GM18517 (cell line): ENCODE measurements at regions not wholly inside any gene's neighbourhood (a gene's known extent, or its start where the extent isn't known, plus 50 kb on each side); places are given as distances from the start of the nearest gene placed in this dataset.

Source experiments
- ATAC-seq: cut with Tn5 transposase; IDR thresholded peaks from one replicate; pipeline ENCODE4 v1.9.1; 2021; ENCODE audit warnings: mild to moderate bottlenecking, moderate library complexity; ENCODE audit not compliant: unreplicated experiment

DNA sequence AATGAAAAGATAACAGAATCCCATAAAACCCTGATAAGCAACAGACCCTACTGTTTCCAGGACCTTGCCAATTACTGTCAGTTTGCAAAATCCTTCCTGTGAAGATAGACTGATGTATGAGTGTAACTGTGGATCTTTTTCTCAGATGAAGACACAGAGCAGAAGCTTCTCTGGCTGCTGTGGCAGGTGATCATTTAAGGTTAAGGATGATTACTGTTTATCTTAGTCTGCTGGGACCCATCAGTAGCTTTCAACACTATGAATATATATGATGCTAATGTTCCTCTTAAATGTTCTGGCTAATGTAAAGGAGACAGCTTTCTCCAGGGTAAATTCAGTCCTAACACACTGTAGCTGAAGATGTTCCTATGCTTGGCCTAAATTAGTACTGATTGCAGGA, 56.0 kb upstream of the CTTNBP2 start:
- no peak for ATAC-seq

DNA sequence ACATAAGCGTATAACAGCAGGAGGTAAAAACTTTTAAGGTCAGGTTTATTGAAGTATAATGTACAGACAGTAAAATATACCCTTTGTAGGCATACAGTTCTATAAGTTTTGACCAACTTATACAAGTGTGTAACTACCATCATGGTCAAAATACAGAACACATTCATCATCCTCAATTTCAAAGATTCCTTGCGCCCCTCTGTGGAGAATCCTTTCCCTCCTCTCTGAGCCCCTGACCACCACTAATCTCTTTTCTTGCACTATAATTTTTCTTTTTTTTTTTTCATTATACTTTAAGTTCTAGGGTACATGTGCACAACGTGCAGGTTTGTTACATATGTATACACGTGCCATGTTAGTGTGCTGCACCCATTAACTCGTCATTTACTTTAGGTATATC, 58.1 kb upstream of the CTTNBP2 start:
- ATAC-seq: no peak

DNA sequence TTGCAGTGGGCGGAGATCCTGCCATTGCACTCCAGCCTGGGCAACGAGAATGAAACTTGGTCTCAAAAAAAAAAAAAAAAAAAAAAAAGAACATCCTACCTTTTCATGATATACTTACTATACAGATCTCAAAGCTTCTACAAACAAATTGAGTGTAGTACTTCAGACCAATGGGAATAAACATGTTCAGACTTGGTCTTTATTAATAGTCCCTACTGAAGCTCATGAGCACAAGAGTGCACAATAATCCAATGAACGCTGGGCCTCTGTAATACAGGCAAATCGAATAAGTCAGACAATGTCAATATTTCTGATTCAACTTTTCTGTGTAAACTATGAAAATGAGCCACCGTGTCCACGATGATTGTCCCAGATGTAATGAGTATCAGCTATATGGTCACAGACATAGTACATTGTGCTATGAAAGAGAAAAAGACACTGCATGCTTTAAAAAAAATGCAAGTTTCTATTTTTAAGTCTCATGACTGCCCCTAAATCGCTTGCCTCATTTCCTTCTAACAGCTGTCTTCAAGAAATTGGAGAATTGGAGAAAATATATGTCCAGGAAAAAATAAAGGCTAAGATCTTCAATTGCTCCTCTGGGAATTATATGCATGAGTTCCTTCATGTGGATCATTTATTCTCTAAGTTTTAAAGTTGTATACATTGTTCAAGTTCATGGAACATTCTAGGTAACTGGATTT, 64.0 kb upstream of the CTTNBP2 start:
- ATAC-seq: no peak

DNA sequence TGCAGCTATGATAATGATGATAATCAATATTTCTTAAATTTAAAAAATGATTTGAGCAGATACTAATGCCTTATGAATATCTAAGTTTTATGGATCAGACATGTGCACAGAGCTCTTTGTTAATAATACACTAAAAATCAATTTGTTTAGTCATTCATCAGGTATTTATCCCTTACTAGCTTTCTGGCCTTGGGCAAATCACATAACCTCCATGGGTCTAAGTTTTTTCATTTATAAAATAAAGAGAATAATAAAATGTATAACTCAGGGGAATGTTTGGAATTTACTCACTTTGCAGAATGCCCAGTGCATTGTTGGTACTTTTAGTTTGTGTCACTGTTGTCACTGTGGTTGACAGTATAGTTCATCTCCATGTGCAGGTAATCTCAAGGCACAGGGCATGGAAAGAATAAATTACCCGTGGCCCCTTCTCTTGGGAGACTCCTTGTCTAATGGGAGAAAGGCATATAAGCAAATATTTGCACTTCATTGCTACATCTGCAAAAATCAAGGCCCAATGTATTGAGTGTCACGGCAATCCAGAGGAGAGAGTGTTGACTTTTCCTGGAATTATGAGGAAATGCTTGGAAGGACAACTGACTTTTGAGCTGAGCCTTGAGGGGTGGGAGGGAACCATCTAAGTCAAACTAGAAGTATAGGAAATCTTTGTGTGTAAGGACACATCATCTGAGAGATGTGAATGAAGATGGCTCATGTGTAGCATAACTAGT, 64.7 kb upstream of the CTTNBP2 start:
- ATAC-seq: no peak

DNA sequence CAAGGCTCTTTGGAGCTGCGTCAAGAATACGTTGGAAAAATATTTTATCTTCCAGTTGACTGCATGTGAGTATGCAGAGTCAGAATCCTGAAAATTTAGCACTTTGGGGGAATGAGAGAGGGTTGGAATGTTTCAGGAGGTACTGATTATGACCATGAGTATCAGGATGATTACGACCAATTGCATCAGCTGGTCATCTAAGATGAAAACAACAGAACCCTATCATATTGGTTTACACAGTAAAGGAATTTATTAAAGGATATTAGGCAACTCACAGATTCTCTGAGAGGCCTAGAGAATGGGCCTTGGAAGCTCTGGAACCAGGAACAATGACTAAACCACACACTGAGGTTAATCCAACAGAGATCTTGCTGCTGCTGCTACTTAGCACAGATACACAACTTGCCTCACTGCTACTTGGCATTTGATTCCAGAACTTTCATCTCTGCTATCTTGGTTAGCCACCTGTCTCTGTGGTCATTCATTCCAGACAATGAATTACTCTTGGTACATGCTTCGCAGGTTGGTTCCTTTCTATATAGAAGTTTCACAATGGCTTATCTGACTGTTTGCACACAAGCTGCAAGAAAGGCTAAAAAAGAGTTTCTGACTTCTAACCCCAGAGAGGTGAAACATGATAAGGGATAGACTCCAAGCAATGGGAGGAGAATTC, 68.0 kb upstream of the CTTNBP2 start:
- ATAC-seq: no peak

DNA sequence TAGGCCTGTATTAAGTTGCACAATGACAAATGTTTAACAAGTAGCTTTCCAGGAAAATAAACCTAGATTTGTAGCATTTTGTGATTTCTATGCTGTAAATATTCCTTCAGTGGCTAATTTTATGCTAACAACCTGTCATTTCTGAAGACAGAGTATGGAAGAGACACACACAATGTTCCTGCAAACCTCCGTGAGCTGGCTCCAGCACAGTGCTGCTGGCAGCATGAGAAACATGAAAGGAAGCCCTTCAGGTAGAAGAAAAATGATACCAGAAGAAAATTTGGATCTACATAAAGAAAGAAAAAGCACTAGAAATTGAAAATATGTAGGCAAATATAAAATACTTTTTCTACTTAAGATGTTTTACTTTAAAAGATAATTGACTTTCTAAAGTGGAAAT, 69.5 kb upstream of the CTTNBP2 start:
- no peak for ATAC-seq

DNA sequence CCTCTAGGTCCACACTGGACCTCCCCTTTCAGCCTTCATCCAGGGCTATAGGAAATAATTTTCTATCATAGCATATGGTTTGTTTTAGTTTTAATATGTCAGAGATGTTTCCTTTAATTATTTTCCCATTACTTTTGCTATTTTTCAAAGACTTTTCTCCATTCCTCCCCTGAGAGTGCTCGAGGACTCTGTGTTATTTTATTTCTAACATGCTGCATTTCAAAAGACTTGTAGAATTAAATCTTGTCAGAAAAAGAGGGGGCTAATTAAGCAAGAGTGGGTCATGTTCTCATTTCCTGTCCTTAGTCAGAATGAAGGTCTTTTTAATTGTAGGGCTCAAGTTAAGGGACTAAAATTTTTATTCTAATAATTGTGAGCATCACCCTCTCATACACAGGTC, 71.6 kb upstream of the CTTNBP2 start:
- ATAC-seq: no peak

DNA sequence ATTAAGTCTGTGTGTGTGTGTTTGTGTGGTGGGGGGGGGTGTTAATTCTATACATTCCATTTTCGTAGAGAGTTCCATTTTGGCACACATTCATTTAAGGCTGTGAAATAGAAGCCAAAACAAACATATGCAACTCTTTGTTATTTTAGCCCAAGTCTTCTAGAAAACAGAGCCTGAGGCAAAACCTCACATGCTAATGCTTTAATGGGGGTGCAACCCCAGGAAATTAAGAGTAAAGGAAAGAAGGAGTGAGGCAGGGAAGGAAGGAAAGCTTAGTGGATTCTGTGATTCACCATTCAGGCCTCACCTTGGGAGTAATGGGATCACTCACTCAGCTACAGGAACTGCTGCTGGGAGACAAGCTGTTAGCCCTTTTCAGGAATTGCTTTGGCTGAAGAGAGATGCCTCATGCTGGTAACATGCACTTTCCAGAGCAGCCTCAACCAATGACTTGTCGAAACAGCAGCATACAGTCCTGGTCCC, 73.0 kb upstream of the CTTNBP2 start:
- no peak for ATAC-seq

DNA sequence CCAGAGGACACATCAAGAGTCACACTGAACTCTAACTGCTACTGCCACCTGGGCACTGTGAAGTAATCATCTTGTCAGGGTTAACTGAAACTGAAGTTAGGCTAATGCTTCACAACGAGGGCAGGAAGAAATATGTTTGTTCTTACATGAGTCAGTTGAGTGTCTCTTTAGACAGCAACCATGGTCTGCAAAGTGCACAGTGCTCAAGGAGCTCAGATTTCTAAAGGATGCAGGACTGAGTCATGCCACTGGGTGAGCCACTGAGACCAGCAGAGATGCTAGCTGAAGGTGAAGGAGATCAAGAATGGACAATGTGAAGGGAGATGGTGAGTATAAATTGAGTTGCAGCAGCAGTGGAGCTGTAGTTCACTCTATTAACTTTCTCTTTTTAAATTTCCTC, 76.0 kb upstream of the CTTNBP2 start:
- no peak for ATAC-seq

DNA sequence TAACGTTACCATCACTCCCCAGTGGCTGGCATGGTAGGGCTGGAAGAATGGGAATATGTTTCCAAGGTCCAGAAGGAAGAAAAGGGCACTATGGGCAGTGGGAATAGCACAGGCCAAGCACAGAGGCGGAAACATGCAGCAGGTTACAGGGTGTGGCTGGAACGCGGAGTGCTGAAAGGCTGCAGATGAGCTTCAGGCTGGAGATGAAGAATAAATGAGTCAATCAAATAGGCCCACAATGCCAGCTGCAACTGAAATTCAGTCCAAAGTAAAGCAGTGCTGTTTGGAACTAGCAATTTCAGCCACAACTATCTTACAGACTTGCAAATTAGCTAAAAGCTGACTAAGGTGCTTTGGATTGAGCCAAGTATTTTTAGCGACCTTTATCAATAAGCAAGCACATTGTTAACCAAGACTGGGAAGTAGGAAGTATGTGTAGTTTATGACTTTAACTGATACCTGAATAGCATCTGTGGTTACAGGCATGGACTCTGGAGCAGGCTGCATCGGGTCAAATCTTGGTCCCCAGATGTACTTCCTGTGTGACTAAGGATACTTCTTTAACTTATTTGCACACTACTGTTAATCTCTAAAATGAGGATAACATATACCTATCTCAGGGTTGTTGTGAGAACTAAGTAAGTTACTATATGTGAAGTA, 77.5 kb upstream of the CTTNBP2 start:
- no peak for ATAC-seq

DNA sequence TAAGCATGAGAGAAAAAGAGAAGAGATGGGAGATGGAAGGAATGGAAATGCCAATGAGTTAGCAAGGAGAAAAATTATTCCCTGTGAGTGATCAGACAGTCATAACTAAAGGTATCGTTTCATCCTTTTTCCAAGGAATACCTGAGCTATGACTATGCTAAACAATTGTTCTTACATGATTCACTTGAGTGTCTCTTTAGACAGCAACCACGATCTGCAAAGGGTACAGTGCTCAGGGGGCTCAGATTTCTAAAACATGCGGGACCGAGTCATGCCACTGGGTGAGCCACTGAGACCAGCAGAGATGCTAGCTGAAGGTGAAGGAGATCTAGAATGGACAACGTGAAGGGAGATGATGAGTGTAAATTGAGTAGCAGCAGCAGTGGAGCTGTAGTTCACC, 78.0 kb upstream of the CTTNBP2 start:
- no peak for ATAC-seq

DNA sequence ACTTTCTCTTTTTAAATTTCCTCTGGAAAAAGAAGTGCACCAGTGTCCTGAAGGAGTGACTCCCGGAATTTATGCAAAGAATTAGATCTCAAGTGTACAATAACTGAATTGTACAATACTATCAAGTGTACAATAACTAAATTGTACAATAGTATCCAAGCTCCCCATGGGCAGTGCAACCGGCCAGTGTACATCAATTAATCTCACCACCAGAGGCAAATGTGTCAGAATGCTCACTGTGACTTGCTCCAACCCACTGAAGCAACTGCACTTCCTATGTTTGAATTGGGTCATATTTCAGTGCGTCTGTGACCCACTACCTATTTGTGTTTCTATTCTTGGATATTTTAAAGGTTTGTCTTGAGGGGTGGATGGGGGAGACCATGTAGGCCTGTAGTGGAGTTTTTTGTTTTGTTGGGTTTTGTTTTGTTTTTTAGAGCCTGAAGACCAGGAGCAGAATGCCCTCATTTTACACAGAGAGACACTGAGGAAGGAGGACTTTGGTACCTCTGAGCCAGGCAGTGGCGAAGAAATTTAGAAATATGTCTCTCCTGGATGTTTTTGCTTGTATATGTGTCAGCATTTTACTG, 78.5 kb upstream of the CTTNBP2 start:
- ATAC-seq: no peak

DNA sequence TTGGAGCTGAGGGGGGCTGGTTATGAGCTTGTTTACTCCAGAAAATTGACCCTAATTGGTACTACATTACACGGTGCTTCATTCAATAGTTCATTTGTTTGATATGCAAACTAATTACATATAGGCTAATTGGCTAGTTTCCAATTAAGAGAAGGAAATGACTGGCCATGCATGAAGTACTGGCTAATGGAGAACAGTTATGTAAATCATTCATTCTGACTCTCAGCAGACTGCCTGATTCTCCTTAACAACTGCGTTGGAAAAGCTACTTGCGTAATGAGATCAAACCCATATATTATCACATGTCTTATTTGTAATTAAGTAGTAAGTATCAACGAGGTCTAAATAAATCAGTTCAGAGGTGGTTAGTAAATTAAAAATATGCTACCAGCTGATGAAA, 81.8 kb upstream of the CTTNBP2 start:
- ATAC-seq: no peak

DNA sequence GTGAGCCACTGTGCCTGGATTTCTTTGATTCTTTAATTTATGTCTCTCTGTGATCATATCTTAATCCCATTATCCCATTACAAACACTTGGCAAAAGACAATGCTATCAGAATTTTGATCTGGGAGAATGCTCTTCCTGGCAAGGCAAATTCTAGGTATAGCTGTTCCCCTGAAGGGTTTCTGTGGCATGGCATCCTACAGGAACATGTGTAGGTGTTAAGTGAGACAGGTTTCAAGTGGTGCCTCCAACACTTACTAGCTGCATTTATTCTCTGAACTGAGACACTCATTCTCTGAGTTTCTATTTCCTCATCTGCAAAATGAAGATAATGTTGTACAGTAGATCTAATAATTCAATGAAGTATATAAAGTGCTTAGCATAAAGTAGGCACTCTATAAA, 87.1 kb upstream of the CTTNBP2 start:
- ATAC-seq: no peak

DNA sequence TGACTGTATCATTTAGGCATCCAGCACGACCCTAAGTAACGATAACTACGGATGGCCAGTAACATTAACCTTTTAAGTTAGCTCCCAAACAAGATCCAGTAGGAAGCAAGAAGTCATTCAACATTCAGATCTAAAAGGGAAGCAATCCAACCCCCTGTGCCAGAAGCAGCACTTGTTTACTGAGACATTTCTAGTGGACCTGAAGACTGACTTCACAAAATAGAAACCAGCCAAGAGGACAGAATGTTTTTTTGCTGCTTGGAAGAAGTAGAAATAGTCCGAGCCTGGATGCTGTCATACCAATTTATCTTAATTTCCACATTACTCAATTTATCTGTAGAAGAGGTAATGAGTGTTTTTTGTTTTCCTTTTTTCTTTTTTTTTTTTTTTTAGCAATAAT, 88.0 kb upstream of the CTTNBP2 start:
- ATAC-seq: no peak

DNA sequence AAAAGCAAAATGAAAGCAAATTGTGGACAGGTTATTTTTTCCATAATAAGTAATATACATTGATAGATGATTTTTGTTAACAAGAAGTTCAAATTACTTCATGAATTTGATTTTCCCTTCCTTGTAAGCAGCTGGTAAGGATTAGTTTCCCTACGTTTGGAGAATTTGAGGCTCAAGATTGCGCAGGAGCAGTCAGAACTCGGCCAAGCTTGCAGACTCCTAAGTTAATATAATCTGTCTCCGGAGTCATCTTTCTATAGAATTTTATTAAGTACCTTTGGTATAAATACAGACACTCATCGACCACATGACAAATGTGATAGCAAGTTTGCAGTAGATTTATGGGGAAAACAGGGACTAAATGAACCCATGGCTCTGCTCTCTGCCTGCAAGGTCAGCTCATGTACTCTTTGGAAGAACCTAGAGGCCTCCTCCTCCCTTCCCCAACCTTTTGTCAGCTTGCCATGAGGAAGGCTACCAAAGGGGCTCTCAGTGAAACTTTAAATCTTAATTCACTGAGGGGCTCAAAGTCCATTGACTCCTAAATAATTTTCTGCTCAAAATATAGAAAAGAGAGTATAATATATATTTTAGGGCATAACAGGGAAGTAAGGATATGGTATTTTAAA, 89.2 kb upstream of the CTTNBP2 start:
- no peak for ATAC-seq

DNA sequence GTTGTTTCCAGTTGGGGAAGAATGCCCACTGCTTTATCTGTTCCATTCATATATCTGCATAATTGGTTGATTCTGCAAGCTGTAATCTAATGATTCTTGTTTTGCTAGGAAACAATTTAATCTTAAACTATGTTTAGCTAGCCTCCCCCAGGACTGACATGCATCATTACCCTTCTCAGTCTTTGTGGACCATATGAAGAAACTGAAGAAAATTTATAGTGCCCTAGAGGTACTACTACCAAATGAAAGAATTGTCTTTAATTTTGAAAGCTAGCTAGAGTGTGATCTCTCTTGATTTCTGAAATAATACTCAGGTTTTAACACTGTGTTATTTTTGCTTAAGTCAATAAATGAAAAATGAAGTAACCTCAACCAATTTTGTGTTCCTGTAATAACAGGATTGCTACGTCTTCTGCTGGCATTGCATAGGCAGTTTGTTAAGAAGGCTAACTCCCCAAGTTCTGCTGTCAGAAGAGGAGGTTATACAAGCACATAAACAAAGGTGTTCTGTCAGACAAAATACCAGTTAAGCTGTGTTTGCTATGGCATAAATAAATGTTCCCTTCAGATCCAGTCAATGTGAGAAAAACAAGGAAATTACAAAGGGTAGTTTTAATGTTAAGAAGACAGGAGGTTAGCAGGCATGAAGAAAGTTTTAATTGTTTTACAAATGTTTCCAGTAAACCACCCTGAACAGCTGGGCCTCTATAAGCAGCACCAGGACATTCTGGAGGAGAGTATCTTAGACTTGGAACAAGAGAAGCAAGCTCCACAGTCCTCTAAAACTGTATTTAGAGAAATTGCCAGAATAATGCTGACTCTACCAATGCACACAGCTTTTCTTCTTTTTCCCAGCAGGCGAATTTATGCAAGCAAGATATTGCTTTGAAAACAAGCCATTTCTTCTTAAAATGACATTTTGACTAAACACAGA, 90.3 kb upstream of the CTTNBP2 start:
- no peak for ATAC-seq

DNA sequence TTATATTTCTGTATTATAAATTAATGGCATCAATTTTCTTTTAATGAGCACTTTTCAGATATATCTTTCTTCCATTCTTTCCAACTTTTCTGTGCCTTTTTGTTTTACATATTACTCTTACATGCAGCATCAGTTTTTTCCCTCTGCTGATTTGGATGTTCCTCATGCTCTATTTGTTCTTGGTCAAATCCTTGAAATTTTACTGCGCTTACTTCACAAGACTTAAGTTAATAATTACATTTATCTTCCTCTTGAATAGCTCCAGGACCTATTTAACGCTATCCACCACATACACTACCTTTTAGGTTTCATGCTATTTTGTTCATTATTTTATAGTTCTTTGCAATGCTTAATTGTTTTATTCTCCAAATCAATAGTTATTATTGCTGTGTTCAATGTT, 97.6 kb upstream of the CTTNBP2 start:
- ATAC-seq: no peak

DNA sequence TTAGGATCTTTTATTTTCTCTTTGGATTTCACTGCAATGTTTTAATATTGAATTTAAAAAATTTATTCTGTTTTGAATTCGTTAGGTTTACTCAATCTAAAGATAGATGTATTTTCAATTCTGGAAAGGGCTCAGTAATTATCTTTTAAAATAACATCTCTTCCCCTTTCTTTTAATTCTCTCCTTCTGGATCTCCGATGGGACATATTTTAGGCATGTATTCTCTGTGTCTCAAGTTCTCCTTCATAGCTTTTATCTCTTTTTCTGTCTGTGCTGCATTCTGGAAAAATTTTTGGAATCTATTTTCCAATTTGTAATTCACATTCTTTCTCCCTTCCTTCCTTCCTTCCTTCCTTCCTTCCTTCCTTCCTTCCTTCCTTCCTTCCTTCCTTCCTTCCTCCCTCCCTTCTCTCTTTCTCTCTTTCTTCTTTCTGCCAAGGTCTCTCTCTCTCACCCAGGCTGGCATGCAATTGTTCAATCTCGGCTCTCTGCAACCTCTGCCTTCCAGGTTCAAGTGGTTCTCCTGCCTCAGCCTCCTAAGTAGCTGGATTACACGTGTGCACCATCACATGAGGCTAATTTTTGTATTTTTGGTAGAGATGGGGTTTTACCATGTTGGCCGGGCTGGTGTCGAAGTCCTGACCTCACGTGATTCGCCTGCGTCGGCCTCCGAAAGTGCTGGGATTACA, 98.5 kb upstream of the CTTNBP2 start:
- ATAC-seq: no peak
